PC-3 (cell line): ENCODE measurements at regions not wholly inside any gene's neighbourhood (a gene's known extent, or its start where the extent isn't known, plus 50 kb on each side); places are given as distances from the start of the nearest gene placed in this dataset.

Experiments
- ATAC-seq: fragments of 200-7000 bp; cut with Tn5 transposase; 2 replicates; pipeline ENCODE4 v1.9.1; 2020; ENCODE audit warnings: mild to moderate bottlenecking, moderate library complexity
- BruUV-seq: library from RNA; stranded (reverse); fragments of 400-500 nt; replicated peaks from 2 replicates; lab custom pipeline; 2021; lab: Mats Ljungman, UMichigan
- CTCF ChIA-PET: fragments of 300-600 bp; sonication (Branson Sonifier 250); formaldehyde crosslinking; loops from one replicate; lab custom pipeline; 2022; ENCODE audit warnings: antibody characterized with exemption; lab: Charles Lee
- POLR2A ChIA-PET: fragments of 300-600 bp; sonication (Branson Sonifier 250); formaldehyde crosslinking; loops from one replicate; lab custom pipeline; 2022; ENCODE audit warnings: antibody characterized with exemption; ENCODE audit not compliant: unreplicated experiment; lab: Charles Lee
- DNase-seq: peaks from one replicate; pipeline ENCODE4 v3.0.0-alpha.2; 2015
- H2AFZ ChIP-seq: fragments of 300-600 bp; sonication (generic); 2 replicates; pipeline ENCODE4 v1.6.0; 2016; ENCODE audit warnings: antibody characterized with exemption, low read length
- H3F3A ChIP-seq: fragments of 300-600 bp; sonication (generic); one replicate; pipeline ENCODE4 v1.6.0; 2017; ENCODE audit warnings: antibody characterized with exemption, low read length, control low read depth, mild to moderate bottlenecking; ENCODE audit not compliant: unreplicated experiment
- H3K27ac ChIP-seq: fragments of 300-600 bp; sonication (generic); 2 replicates; pipeline ENCODE4 v1.5.1; 2016; ENCODE audit warnings: mild to moderate bottlenecking, low read length
- H3K27me3 ChIP-seq: fragments of 300-600 bp; sonication (generic); 2 replicates; pipeline ENCODE4 v1.6.1; 2016; ENCODE audit warnings: low read length, mixed read lengths
- H3K36me3 ChIP-seq: fragments of 300-600 bp; sonication (generic); 2 replicates; pipeline ENCODE4 v1.6.1; 2016; ENCODE audit warnings: low read depth, mixed run types, low read length, mixed read lengths
- H3K4me1 ChIP-seq: fragments of 300-600 bp; sonication (generic); 2 replicates; pipeline ENCODE4 v1.5.1; 2016; ENCODE audit warnings: low read length; ENCODE audit not compliant: insufficient read depth
- H3K4me2 ChIP-seq: fragments of 300-600 bp; sonication (generic); 2 replicates; pipeline ENCODE4 v1.6.0; 2016; ENCODE audit warnings: low read length
- H3K4me3 ChIP-seq: fragments of 300-600 bp; sonication (generic); 2 replicates; pipeline ENCODE4 v1.5.1; 2016; ENCODE audit warnings: mild to moderate bottlenecking, low read length, mixed read lengths
- H3K79me2 ChIP-seq: fragments of 300-600 bp; sonication (generic); 2 replicates; pipeline ENCODE4 v1.6.1; 2017; ENCODE audit warnings: low read length, mixed read lengths
- H3K9ac ChIP-seq: fragments of 300-600 bp; sonication (generic); 2 replicates; pipeline ENCODE4 v1.6.0; 2016; ENCODE audit warnings: mild to moderate bottlenecking, low read length
- H3K9me2 ChIP-seq: fragments of 300-600 bp; sonication (generic); replicated peaks from 2 replicates; pipeline ENCODE4 v1.6.1; 2016; ENCODE audit warnings: mixed run types, low read length, mixed read lengths
- H3K9me3 ChIP-seq: fragments of 300-600 bp; sonication (generic); 2 replicates; pipeline ENCODE4 v1.6.1; 2016; ENCODE audit warnings: low read length, mixed read lengths
- H4K20me1 ChIP-seq: fragments of 300-600 bp; sonication (generic); 2 replicates; pipeline ENCODE4 v1.6.1; 2016; ENCODE audit warnings: low read length, mixed read lengths
- CTCF ChIP-seq: fragments of 300-600 bp; sonication (generic); conservative IDR thresholded peaks from 2 replicates; pipeline ENCODE4 v1.5.1; 2017; ENCODE audit warnings: antibody characterized with exemption, low read depth, mild to moderate bottlenecking, low read length
- EZH2 ChIP-seq: fragments of 300-600 bp; sonication (generic); IDR thresholded peaks from one replicate; pipeline ENCODE4 v1.6.1; 2017; ENCODE audit warnings: antibody characterized with exemption, mild to moderate bottlenecking, low read length; ENCODE audit not compliant: unreplicated experiment
- EZH2phosphoT487 ChIP-seq: fragments of 300-600 bp; sonication (generic); IDR thresholded peaks from 2 replicates; pipeline ENCODE4 v1.6.1; 2018; ENCODE audit warnings: mild to moderate bottlenecking, antibody characterized with exemption, low read length, borderline replicate concordance
- intact Hi-C: fragments of 100-400 bp; cut with micrococcal nuclease; formaldehyde crosslinking; loops from 2 replicates; pipeline ENCODE4 v1.9.0; 2023

- H3K27ac ChIP-seq = peak overlapping the region; percentile 88
- no TSS peak for BruUV-seq
- H3K79me2 ChIP-seq = no peaks in the 10 kb centered on the region
- intact Hi-C loops = loop anchor here (2.0 to 5.0 kb wide), 3 partner anchors 46 to 91 kb away; no protein-coding TSS in a partner anchor
- POLR2A ChIA-PET = interaction anchor here (0.7 kb wide), 2 partner anchors 16 to 778 kb away, joined by 3 to 10 read pairs; no protein-coding TSS in a partner anchor
- peak overlapping the region; percentile 35 for H3K4me3 ChIP-seq
- peak; percentile 77 for DNase-seq
- no peaks in the 10 kb centered on the region for H3K36me3 ChIP-seq
- H3F3A ChIP-seq = peaks cover 13% of the 10 kb centered on the region
- H4K20me1 ChIP-seq = no peaks in the 10 kb centered on the region
- TF ChIP-seq EZH2 (no peak), CTCF (no peak), EZH2phosphoT487 (no peak)
- peaks cover 38% of the 10 kb centered on the region for H3K4me1 ChIP-seq
- H3K9me3 ChIP-seq = no peaks in the 10 kb centered on the region
- peak overlapping the region; percentile 77 for H3K4me2 ChIP-seq
- peak overlapping the region; percentile 64 for H3K9ac ChIP-seq
- peak; percentile 62 for ATAC-seq
- no peaks in the 10 kb centered on the region for H3K27me3 ChIP-seq
- 0 out of 2 replicates have a peak overlapping the region, but pooled peaks have one; percentile 8 for H2AFZ ChIP-seq
- CTCF ChIA-PET = no interaction called here
- no peaks in the 10 kb centered on the region for H3K9me2 ChIP-seq
Observed at GRCh38 chr14:26775765-26776563, 178.1 kb upstream of the NOVA1 start.

GRCh38 chr14:26791117-26791806 is 193.4 kb upstream of the NOVA1 start:
- ATAC-seq (no peak), DNase-seq (no peak)
- Histone ChIP-seq H3F3A (no peaks in the 10 kb centered on the region), H4K20me1 (no peaks in the 10 kb centered on the region), H3K9ac (no peak overlapping the region), H3K79me2 (no peaks in the 10 kb centered on the region), H3K27me3 (no peaks in the 10 kb centered on the region), H3K9me3 (no peaks in the 10 kb centered on the region), H3K4me2 (no peak overlapping the region), H2AFZ (no peak overlapping the region), H3K9me2 (no peaks in the 10 kb centered on the region), H3K36me3 (no peaks in the 10 kb centered on the region), H3K4me1 (no peaks in the 10 kb centered on the region), H3K4me3 (no peak overlapping the region), H3K27ac (no peak overlapping the region)
- POLR2A ChIA-PET = no interaction called here
- TF ChIP-seq CTCF (no peak), EZH2phosphoT487 (no peak), EZH2 (no peak)
- CTCF ChIA-PET = no interaction called here
- BruUV-seq = no TSS peak
- intact Hi-C loops = no loop called here
